GM19324 (cell line): ENCODE measurements at regions not wholly inside any gene's neighbourhood (a gene's known extent, or its start where the extent isn't known, plus 50 kb on each side); places are given as distances from the start of the nearest gene placed in this dataset.

Experiments used
- ATAC-seq: cut with Tn5 transposase; IDR thresholded peaks from one replicate; pipeline ENCODE4 v1.9.1; 2021; ENCODE audit warnings: mild to moderate bottlenecking, moderate library complexity; ENCODE audit not compliant: unreplicated experiment, low FRiP score

DNA sequence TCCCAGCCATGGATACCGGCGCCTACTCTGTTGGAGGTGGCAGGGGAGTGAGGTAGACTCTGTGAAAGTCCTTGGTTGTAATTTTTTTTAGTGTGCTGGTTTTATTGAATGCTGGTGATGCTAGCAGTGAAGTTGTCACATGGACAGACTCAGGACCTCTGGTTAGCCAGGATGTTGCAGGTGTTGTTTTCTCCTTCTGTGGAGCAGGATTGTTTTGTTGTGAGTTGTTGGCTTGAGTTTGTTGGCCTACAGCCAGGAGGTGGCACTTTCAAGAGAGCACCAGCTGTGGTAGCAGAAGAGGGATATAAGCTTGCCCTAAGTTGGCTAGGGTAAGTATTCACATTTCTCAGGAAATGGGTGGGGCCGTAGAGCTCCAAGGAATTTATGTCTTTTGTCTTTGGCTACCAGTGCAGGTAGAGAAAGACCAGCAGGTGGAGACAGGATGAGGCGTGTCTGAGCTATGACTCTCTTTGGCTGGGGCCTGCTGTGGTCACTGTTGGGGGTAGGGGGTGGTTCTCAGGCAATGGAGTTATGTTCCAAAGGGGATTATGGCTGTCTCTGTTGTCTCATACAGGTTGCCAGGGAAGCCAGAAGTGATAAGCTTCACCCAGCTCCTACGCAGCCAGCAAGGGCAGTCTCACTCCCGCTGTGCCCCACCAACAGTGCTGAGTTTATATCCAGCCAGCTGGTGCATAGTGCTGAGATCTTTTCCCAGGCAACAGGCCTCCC is 248.7 kb downstream of the TAF11L14 start:
- no peak for ATAC-seq

DNA sequence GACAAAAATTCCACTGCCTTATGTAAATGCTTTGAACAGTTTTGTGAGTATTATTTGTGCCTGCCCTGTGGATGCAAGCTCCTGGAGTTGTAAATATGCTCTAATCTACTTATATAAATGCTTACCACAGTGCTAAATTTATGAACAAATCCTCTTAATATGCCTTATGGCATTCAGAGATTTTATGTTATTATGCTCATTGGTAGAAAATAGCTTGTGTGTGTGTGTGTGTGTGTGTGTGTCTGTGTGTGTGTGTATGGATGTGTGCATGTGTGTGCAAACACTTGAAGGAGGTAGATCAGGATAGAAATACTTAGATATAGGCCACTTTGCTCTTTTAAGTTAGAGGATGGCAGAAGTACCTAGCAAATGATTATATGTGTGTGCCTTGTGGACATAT is 253.9 kb downstream of the TAF11L14 start:
- no peak for ATAC-seq

DNA sequence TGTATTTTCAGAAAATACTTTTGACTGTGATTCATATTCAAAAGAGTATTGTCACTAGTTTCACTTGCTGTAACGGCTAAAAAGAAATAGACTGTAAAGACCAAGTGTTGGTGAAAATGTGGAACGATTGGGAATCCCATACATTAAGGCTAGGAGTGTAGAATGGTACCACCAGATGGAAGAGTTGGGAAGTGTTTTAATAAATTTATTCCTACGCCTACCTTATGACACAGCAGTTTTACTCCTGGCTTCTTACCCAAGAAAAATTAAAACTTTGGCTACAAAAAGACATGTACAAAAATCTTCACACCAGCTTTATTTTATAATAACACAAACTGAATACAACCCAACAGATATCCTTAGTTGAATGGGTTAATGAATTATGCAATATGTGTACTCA is 256.2 kb downstream of the TAF11L14 start:
- ATAC-seq, result no peak

DNA sequence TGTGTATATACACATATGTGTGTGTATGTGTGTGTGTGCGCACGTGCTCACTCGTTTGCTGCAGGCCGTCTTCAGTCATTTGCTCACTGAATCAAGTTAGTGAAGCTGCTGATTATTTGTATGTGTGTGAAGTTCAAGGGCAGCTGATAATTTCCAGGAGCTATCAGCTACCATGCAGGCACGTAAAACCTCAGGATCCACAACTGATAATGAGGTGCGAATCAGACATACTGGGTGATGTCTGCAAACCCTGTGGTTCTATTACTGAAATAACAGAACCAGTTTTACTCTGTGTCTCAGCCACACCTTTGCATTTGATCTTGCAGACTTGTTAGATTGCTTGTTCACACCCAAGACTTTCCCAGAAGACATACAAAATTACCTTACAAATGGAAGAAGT is 257.6 kb downstream of the TAF11L14 start:
- no peak for ATAC-seq

DNA sequence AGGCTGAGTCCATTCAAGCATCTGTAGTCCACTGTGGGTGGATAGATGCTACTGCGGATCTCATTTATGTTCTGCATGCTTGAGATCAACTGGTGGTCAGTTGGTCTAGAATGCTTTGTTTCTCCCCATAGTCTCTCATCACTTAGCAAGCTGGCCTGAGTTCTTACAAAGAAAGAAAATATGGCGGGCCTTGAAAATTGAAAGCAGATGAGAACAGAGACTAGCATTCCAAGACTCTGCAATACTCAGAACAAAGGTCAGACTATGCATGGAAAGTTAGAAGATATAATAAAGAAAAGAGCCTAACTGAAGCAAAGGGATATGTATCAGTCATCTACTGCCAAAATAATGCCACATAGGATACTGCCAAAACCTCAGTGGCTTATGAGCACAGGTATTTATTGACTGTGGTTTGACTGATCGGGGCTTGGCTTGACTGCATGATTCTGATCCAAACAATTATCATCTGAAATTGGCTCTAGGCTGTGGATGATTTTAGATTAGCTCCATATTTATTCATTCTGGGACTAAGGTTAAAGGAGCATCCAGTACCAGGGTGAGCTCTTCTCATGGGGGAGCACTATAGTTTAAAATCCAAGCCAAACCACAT is 258.9 kb downstream of the TAF11L14 start:
- ATAC-seq, result no peak

DNA sequence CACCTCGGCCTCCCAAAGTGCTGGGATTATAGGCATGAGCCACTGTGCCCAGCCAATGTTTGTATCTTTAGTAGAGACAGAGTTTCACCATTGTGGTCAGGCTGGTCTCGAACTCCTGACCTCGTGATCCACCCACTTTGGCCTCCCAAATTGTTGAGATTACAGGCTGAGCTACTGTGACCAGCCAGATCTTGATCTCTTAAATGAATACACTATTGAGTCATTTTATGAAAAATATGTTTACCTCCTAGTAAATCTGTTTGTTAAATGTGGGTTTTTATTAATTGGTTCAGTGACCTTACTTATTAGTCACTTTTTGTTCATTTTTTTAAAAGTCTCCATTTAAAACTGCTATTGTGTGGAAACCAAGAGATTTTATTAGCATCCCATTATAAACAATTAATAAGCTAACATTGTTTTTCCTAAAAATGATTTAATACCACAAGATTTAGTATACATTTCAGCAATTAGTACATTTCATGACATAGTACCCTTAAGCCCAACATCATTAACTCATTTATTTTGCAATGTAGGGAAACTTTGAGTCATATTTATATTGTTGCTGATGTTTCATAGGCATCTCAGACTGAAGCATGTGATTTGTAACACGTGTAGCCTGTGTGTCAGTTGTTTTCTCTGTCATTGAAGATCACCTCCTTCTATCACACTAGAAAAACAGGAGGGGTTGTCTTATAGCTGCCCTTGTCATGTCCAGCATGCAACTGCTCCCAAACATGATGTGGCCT is 261.2 kb downstream of the TAF11L14 start:
- ATAC-seq, result no peak

DNA sequence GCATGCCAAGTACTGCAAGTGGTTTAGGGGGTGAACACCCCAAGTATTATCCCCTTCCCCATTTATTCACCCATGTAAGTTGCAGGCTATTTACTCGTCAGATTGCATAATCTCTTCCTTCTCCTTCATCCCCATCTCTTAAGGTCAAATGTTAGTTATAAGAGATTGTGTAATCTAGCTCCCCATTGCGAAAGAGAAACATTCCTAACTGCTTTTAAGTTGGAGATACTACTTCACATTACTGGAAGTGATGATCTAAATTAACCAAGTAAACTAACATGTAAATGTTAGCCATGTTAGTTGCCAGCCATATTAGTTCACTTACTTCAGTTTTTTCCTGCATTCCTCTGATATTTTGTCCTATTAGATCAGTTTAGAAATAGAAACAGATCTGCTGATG is 262.3 kb downstream of the TAF11L14 start:
- no peak for ATAC-seq

DNA sequence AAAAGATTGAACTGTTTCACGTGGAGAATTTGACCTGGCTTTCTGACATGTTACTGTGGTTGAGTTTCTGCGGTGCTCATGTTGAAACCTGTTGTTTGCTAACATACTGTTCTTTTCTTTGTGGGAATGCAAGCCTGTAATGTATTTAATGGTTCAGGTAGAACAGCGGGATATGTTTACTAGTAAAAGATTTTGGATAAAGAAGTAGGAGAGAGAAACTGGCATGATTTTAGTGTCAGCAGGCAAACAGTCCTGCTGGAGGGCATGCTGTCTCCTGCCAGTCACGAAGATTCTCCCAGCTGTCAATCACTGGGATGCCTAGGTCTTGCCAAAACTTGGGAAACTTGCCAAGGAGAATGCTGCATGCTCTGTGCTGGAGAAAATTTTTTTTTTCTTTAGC is 263.5 kb downstream of the TAF11L14 start:
- no peak for ATAC-seq

DNA sequence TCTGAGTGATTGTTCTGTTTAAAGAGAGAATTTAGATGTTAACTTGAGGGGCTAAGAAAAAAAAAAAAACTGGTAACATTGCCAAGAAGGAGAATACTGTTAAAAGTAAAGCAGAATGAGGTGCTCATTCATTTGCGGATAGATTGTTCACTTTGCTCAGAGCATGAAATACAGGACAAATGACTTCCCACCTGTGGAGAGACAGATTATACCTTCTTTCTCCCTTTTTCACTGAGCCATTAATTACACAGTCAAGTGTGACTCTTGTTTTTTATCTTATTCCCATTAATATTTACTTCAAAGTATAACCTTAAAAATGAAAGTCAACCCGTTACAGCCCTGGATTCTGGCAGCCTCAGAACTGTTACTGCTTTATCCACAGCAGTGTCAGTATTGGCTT is 264.5 kb downstream of the TAF11L14 start:
- no peak for ATAC-seq

DNA sequence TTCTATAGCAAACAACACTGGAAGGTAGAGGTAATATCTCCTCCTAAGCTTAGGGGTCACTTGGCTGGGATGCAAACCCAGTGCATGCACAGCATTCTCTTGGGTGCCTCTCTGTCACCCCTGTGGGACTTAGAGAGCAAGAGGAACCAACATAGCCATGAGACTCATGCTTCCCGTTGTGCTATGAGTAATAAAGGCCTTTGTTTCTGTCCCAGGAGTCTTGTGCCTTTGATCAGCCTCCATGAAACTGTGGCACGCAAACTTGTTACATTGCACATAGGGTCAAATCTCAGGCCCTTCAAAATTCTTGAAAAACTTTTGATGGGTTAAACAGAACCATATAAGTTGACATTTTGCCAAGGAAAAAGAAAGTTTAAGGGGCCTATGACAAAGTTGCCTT is 272.8 kb downstream of the TAF11L14 start:
- no peak for ATAC-seq

DNA sequence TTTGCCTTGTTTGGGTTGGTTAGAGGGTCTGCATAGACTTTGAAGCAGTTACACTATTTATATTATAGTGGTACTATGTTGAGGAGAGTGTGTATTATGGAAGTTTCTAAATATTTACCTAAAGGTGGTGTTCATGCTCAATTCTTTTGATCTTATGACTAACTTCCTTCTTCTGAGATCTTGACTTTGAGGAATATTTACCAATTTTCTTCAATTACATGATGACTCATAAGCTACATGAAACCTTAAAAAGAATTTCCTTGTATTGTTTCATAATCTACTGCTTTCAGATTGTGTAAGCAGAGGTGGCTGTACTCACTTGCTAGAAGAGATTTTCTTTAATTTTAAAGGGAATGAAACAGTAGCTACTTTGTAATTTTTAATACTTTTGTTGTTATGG is 276.1 kb downstream of the TAF11L14 start:
- ATAC-seq, result no peak

DNA sequence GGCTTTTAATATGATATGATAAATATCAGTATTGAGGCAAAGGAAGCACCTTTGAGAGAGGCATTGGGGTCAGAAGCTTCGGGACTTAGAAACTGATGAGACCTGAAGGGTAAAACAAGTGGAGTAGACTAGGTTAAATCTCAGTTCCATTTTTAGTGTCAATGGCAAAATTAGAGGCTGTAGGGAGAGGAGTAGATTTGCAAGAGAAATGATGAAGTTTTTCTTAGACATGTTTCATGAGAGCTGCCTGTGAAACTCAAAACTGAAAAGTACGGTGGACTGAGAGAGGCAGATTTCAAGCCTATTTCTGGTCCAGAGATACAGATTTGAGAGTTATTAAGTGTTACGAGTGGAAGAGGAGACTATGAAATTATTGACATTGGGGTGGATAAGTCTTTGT is 278.5 kb downstream of the TAF11L14 start:
- no peak for ATAC-seq

DNA sequence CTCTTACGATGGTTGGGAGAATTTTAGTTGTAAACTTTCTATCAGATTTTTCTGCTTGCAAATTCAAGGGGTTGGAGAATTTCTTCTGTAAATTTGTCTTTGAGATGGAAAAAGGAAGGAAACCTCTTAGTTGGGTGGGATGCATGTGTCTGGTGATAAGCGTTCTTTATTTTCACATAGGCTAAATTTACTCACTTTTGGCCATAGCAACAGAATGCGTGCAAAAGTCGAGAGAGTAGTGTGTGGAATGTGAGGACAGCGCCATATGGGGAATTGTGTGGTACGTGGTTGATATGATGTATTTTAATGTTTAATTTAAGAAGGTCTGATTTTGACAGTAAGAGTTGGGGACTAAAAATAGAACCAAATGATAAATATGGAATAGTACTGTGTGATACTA is 282.2 kb downstream of the TAF11L14 start:
- ATAC-seq, result no peak

DNA sequence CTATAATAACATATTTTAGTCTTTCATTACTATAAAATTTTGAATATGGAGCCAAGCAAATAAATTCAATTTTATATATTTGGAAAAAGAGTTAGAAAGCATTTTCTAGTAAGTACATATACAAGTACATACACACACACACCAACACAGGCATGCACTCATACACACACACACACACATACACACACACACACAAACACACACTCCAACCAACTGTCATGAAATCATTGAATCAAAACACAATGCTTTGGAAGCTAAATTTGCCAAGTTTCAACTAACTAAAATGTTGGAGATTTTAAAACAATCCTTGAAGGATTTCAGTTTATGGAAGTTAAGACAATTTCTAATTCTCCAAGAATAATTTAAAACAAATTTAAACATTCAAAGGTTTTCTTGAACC is 283.2 kb downstream of the TAF11L14 start:
- ATAC-seq, result no peak

DNA sequence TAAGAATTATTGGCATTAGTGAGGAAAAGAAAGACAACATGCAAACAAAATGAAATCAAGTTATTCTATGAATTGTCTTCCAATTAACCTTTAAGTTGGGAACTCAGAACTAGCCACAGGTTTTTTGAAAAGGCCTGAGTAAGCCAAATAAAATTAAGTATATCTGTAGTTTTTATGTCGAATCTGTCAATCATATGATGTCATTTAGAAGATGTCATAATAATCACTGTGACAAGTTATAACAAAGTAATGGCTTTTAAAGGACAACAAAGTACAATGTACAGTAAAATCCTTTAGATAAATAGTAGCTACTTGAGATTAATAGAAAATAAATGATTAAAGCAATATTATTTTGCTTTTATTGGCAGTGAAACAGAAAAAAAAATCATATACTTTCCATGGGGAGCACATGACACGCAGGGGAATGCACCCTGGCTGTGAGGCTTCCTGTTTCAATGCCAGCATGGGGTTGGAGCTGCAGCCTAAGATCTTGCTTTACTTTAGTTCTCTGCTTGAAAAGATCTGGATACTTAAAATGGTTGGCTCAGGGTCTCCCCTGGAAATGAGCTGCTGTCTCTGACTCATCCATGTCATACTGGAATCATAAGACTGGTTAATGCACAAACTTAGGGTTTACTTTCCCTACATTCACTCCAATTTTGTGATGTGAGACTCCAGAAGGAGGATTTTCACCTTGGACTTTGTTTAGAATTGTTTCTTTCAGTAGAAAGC is 284.3 kb downstream of the TAF11L14 start:
- no peak for ATAC-seq

DNA sequence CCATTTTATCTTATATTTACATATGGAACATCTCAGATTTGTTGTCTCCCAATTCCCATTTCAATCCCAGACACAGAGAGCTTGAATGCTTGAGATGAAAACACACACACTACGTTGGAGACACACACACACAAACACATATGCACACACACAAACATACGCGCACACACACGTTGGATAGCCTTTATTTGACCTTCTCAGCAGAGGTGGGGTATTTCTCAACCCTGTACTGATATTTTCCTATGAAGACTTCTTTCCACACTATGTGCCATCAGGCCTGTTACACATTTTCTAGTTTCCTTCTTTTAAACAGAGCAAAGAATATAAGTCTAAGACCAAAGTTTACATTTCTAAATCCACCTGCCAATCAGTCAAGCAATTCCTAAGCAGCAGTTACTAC is 291.0 kb downstream of the TAF11L14 start:
- ATAC-seq, result no peak

DNA sequence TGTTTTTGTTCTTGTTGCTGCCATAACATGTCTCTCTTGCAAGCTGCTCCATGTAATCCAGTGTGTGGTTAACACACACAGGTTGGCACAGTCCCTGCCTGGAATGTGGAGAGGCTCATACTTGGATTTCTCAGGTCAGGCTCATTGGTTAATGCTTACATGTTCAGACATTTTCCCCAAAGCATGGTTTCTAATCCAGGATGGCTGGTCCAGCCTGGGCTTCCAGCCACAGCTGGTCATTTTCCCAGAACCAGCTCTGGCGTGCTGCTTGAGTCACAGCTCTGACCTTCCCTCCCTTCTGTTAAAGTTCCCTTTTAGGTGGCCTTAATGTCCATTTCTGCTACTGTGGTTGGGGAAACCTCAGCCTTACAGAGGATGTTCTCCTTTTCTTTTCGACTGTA is 294.3 kb downstream of the TAF11L14 start:
- ATAC-seq, result no peak

DNA sequence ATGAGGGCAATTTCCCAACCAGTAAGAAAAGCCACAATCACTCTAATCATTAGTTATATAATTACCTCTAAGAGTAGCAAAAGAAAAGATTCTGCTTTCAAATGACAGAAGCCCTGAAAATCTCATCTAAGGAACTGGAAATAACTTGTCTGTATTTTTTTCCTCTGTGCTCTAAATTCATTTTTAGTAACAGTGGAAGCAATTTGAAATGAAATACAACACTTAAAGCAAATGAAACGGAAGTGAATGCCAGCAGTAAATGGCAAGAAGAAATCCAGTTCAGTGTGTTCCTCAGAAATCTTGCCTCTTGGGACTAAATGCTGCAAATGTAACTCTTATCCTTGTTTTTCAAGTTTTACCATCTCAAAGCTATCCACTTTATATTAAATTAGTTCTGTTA is 294.9 kb downstream of the TAF11L14 start:
- ATAC-seq, result no peak

DNA sequence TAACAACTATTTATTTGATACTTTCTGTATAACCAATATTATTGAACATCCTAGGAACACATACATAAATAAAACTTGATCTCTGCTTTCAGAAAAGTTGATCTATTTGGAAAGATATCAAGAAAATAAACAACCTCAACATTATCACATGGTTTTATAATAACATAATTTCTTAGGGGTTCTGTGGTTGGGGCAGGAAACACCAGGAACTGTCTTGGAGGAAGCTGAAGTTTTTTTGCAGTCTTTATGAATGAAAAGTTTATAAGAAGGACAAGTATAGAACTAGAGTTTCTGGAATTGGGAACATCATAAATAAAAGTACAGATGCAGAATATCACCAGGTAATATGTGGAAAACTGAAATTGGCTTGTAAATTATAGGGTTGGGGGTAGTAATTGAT is 296.1 kb downstream of the TAF11L14 start:
- ATAC-seq, result no peak

DNA sequence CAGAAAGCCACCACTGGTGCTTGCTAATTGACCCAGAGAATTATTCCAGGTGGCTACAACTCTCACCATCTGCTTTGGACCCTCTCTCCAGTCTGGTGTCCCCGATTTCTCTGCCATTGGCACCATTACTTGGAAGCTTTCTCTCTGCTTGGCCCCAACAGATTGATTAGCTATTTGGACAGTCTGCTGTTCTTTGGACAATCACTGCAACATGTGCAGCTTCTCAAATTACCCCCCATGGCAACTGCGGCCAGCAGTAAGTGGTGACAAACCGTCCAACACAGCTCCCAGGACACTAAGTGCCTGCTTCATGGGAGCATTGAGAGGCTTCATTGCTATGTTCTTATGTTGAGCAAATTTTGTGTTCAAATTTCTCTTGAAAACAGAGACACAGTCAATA is 309.8 kb downstream of the TAF11L14 start:
- ATAC-seq, result no peak

DNA sequence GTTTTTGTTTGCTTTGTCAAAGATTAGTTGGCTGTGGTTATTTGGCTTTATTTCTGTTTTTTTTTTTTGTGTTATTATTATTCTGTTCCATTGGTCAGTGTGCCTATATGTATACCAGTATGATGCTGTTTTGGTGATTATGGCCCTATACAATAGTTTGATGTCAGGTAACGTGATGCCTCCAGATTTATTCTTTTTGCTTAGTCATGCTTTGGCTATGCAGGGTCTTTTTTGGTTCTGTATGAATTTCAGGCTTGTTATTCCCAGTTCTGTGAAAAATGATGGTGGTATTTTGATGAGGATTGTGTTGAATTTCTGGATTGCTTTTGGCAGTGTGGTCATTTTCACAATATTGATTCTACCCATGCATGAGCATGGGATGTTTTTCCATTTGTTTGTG is 312.8 kb downstream of the TAF11L14 start:
- ATAC-seq, result no peak
